ENCODE measurements at regions not wholly inside any gene's neighbourhood (a gene's known extent, or its start where the extent isn't known, plus 50 kb on each side); places are given as distances from the start of the nearest gene placed in this dataset.

- in situ Hi-C loops (cut with MboI; ENCODE audit: low pct_unique_long_range_greater_than_20kb, low sequenced_read_pairs, unreplicated experiment) = no loop called here
- TF ChIP-seq CTCF (IDR thresholded peaks at IDR 0.05; ENCODE audit: extremely low read depth, insufficient read depth, missing control alignments) = no peak
- DNase-seq (ENCODE audit: low spot score) = no peak
These were observed 84.4 kb upstream of the STARD4 start for GRCh38 chr5:111596705-111597104.

- in situ Hi-C loops (cut with MboI; ENCODE audit: low pct_unique_long_range_greater_than_20kb, low sequenced_read_pairs, unreplicated experiment) = no loop called here
- TF ChIP-seq CTCF (IDR thresholded peaks at IDR 0.05; ENCODE audit: extremely low read depth, insufficient read depth, missing control alignments) = no peak
- no peak for DNase-seq (ENCODE audit: low spot score)
These were observed 83.1 kb upstream of the STARD4 start for GRCh38 chr5:111595425-111595824.

GRCh38 chr5:111589316-111589715, 77.0 kb upstream of the STARD4 start:
- TF ChIP-seq CTCF (IDR thresholded peaks at IDR 0.05; ENCODE audit: extremely low read depth, insufficient read depth, missing control alignments) = no peak
- in situ Hi-C loops (cut with MboI; ENCODE audit: low pct_unique_long_range_greater_than_20kb, low sequenced_read_pairs, unreplicated experiment) = no loop called here
- no peak for DNase-seq (ENCODE audit: low spot score)

- in situ Hi-C loops (cut with MboI; ENCODE audit: low pct_unique_long_range_greater_than_20kb, low sequenced_read_pairs, unreplicated experiment) = no loop called here
- DNase-seq (ENCODE audit: low spot score) = no peak
- TF ChIP-seq CTCF (IDR thresholded peaks at IDR 0.05; ENCODE audit: extremely low read depth, insufficient read depth, missing control alignments) = no peak
These were observed 75.4 kb upstream of the STARD4 start for GRCh38 chr5:111587728-111588127.

GRCh38 chr5:111585946-111586345, 73.6 kb upstream of the STARD4 start:
- TF ChIP-seq CTCF (IDR thresholded peaks at IDR 0.05; ENCODE audit: extremely low read depth, insufficient read depth, missing control alignments) = no peak
- no peak for DNase-seq (ENCODE audit: low spot score)
- in situ Hi-C loops (cut with MboI; ENCODE audit: low pct_unique_long_range_greater_than_20kb, low sequenced_read_pairs, unreplicated experiment) = no loop called here

- TF ChIP-seq CTCF (IDR thresholded peaks at IDR 0.05; ENCODE audit: extremely low read depth, insufficient read depth, missing control alignments) = no peak
- no peak for DNase-seq (ENCODE audit: low spot score)
- in situ Hi-C loops (cut with MboI; ENCODE audit: low pct_unique_long_range_greater_than_20kb, low sequenced_read_pairs, unreplicated experiment) = no loop called here
These were observed 73.0 kb upstream of the STARD4 start for GRCh38 chr5:111585291-111585690.

- no peak for DNase-seq (ENCODE audit: low spot score)
- in situ Hi-C loops (cut with MboI; ENCODE audit: low pct_unique_long_range_greater_than_20kb, low sequenced_read_pairs, unreplicated experiment) = no loop called here
- no peak for TF ChIP-seq CTCF (IDR thresholded peaks at IDR 0.05; ENCODE audit: extremely low read depth, insufficient read depth, missing control alignments)
These were observed 72.3 kb upstream of the STARD4 start for GRCh38 chr5:111584651-111585050.

All from GM13977 (cell line).